ENCODE measurements at regions not wholly inside any gene's neighbourhood (a gene's known extent, or its start where the extent isn't known, plus 50 kb on each side); places are given as distances from the start of the nearest gene placed in this dataset.
"Not testable (repeated sequence)": the region's sequence is repeated elsewhere in the genome, so short reads cannot be mapped to it uniquely, and the experiment has no call there.

DNA sequence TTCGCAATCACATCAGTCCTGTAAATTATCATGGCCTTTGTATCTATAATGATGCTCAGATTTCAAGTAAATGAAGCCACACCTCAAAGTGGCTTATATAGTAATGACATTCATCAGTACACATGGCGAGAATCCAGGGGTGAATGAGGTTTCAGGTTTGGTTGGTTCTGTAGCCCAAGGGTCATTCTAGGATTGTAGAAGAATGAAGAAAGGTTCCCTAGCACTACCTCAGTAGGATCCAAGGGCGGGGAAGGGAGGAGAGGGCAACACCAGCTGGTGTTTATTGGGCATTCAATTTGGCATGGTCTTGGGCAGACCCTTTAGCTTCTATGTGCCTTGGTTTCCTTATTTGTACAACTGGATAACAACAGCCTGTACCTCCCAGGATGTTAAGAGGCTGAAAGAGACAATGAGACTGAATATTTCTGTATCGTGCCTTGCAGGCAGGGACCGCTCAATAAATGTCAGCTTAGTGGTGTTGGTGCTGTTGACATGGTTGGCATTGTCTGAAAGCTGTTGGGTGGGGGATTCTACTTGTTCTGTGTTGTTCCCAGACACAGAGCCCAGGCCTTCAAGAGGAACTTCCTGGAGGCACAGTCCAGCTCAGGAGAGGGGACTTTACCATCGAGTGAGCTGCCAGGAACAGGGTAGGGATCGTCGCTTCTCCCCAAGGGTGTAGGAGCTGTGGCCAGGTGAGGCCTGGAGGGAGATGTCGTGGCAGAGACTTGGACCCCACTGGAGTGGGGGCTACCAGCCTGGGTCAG is 388.2 kb downstream of the PTPRU start:
- DNase-seq = no peak

DNA sequence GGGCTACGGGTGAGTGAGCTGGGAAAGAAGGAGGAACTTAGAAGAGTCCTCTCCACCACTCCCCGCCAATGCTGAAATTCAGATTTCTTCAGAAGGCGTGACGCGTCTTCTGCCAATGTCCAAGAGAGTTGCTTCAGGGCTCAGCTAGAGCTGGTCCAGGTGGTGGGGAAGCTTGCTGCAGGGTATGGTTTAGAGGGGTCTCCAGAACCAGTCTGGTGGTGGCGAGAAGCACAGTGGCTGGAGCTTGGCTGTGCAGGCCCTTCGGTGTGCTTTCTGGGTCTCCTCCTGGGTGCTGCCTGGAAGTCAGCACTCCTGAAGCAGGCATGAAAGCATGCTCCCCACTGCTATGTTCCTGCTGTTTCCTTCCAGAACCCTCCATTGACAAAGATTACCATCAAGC is 387.2 kb downstream of the PTPRU start:
- DNase-seq = no peak

GRCh38 chr1:29621826-29622435 is 385.6 kb downstream of the PTPRU start:
- no peak for DNase-seq

GRCh38 chr1:29620631-29621030 is 384.3 kb downstream of the PTPRU start:
- DNase-seq = no peak

DNA sequence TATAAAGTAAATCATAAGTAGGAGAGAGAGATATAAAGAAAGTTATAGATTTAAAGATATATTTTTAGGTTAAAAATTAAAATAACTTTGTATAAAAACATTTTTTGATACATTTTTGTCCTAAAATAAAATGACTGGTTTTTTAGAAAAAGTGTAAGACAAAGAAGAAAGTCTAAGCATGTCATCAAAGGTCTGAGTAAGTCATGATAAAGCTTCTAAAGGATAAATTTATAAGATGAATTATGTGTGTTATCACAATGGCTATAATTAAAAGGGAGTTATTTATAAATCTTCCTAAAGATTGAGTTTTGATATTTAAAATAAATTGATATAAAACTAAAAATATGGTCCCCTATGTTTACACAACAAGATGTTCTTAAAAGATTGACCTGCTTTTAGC is 370.9 kb downstream of the PTPRU start:
- no peak for DNase-seq

- DNase-seq = not testable (repeated sequence)
Observed at GRCh38 chr1:29604796-29605195, 368.5 kb downstream of the PTPRU start.

DNA sequence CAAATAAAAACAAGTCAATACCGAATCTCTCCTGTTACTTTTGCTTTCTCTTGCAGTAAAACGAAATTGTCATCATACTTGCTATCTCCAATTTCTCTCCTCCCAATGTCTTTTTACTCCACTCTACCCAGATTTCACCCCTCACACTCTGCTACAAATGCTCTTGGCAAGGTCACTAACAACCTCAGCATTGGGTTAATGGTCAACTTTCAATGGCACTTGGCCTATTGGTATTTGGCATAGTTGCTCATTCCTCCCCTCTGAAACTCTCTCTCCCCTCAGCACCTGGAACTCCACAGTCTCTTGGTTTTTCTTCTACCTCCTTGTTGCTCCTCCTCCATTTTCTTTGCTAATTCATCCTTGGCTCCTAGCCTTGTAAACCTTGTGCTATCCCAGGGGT is 367.3 kb downstream of the PTPRU start:
- DNase-seq = no peak

DNA sequence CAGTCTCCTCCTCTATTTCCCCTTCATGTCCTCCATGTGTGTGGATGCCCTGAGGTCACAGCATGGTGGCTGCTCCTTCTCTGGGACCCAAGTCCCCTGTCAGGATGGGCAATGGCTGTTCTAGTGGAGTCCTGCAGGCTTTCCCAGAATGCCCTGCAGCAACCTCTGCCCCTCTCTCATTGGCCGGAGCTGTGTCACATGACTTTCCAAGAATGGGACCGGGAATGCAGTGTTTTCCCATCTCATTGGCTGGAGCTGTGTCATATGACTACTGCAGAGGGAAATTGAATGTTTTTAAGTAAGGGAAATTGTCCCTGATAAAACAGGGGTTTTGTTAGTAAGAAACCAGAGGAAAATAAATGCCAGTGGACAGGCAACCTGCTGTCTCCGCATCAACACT is 365.9 kb downstream of the PTPRU start:
- no peak for DNase-seq

GRCh38 chr1:29601021-29601420 is 364.7 kb downstream of the PTPRU start:
- no peak for DNase-seq

- DNase-seq = no peak
Observed at GRCh38 chr1:29599826-29600225, 363.5 kb downstream of the PTPRU start.

- no peak for DNase-seq
Observed at GRCh38 chr1:29599071-29599470, 362.7 kb downstream of the PTPRU start.

GRCh38 chr1:29597861-29598260 is 361.5 kb downstream of the PTPRU start:
- no peak for DNase-seq

DNA sequence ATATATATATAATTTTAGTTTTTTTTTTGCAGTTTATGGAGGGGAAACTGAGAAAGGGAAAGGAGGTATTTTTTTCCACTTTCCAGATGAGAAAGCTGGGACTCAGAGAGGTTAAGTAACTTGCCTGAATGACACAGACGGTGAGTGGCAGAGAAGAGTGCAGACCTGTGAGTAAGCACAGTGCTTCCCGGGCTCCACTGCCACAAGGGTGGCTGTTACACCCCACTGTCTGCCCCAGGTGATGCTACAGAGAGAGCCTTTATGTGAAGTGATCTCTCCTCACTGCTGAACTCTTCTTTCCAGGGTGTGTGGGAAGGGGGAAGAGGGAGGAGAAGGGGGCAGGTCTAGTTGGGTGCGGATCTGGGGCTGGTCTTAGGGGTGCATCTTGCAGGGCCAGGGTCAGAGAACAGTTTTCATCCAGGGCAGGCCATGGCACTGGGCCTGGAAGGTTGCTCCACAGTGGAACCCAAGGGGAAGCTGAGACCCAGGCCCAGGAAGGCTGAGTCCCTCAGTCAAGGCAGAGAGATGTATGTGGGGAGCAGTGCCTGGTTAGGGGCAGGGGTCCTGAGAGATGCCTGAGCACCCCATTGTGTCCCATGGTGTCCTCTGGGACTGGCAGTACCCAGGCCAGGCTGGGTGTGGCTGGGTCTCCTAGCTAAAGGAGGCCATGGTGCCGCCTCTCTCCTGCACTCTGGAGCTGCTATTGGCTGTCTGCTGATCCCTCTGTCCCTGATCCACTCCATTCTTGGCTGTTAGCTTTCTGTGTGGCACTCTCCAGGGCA is 357.5 kb downstream of the PTPRU start:
- no peak for DNase-seq

DNA sequence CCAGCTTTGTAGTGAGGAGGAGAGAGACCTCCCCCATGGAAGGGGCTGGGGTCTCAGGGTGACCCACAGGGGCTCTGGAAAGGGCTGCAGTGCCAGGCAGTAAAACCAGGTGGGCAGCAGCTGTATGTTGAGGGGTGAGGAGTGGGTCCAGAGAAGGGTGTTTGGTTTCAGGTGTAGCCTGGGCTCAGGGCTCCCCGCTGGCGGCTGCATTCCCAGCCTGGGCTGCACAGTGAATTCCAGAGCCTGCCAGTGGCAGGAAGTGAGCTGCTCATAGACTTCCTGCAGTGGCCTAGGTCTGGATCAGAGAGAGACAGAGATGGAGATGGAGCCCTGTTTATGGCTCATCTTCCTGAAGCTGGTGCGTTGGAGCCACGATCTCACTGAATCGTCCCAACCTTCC is 356.4 kb downstream of the PTPRU start:
- no peak for DNase-seq

DNA sequence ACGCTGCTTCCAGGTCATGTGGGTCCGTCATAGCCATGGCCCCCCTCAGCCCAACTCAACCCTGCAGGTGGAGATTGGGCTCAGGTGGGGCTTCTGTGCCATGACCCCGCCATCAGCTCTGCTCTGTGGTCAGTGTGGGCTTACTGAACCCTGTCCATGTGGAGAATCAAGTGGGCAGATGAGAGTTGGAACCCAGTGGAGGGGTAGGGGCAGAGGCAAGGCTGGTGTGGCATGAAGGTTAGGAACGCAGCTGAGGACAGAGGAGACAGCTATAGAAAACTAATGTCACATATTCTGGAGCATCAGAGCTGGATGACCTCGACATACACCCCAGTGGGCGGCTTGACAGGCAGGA is 355.9 kb downstream of the PTPRU start:
- DNase-seq = no peak

GRCh38 chr1:29591601-29592260 is 355.4 kb downstream of the PTPRU start:
- DNase-seq = no peak

GRCh38 chr1:29590583-29591565 is 354.6 kb downstream of the PTPRU start:
- no peak for DNase-seq

DNA sequence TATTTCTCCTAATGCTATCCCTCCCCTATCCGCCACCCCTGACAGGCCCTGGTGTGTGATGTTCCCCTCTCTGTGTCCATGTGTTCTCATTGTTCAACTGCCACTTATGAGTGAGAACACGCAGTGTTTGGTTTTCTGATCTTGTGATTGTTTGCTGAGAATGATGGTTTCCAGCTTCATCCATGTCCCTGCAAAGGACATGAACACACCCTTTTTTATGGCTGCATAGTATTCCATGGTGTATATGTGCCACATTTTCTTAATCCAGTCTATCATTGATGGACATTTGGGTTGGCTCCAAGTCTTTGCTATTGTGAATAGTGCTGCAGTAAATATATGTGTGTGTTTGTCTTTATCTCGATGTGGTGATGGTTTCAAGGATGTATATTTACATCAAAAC is 353.4 kb downstream of the PTPRU start:
- not testable (repeated sequence) for DNase-seq

DNA sequence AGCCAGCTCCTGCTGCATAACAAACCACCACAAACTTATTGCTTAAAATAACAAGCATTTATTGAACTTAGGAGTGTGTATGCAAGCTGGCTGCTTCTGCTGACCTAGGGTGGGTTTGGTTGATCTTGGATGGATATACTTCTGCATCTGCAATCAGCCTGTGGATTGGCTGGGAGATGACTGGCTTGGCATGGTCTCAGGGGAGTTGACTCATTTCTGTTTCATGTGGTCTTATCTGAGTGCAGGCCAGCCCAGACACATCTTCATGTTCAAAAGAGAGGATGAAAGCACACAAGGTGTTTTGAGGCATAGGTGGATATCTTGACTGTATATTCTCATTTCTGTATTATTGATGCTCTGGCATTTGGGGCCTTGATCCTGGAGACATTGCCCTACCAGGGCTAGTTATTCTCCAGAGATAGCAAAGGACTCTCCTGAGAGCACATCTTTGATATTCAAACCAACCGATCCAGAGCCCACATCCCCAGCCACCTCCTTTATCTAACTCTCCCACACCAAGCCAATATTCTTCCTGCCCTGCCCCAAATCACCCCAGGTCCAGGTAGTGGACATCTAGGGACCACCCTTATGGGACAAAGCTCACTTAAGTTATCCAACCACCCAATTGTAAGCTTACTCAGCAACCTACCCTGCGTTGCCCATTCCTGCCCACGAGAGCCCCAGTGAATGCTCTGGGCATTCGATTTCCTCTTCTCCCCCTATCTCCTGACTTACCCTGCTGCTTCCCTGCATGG is 350.8 kb downstream of the PTPRU start:
- DNase-seq = no peak

GRCh38 chr1:29586215-29586614 is 349.9 kb downstream of the PTPRU start:
- DNase-seq = no peak

GRCh38 chr1:29585656-29586055 is 349.3 kb downstream of the PTPRU start:
- no peak for DNase-seq

- no peak for DNase-seq
Observed at GRCh38 chr1:29585201-29585600, 348.9 kb downstream of the PTPRU start.

All from inflammatory macrophage treated with lipopolysaccharide for 1 hour (primary cell).